Heart left ventricle (tissue), 16 donors: ENCODE measurements at regions not wholly inside any gene's neighbourhood (a gene's known extent, or its start where the extent isn't known, plus 50 kb on each side); places are given as distances from the start of the nearest gene placed in this dataset.

Experiments used
- ATAC-seq, 4 donors: fragments of 200-7000 bp; cut with Tn5 transposase; one replicate each; pipeline ENCODE4 v1.9.1; 2020 to 2022; ENCODE audit warnings: moderate library complexity in 4 of 4, mild to moderate bottlenecking in 3 of 4, moderate number of reproducible peaks in 1 of 4
- DNase-seq, 5 donors: peaks; one replicate each; pipeline ENCODE4 v3.0.0-alpha.2; 2020
- H3K27ac ChIP-seq, 12 donors: fragments of 200-600 bp; sonication (generic) in 4 of 12; one replicate each; pipeline versions ENCODE4 v1.5.0 to v1.8.0; 2016 to 2022; ENCODE audit warnings: mild to moderate bottlenecking in 2 of 12
- H3K27me3 ChIP-seq, 9 donors: fragments of 200-600 bp; sonication (generic) in 2 of 9; one replicate each; pipeline versions ENCODE4 v1.5.1 to v1.8.0; 2016 to 2022; ENCODE audit warnings: mild to moderate bottlenecking in 3 of 9
- H3K36me3 ChIP-seq, 9 donors: fragments of 200-600 bp; sonication (generic) in 2 of 9; one replicate each; pipeline versions ENCODE4 v1.5.0 to v1.8.0; 2018 to 2022; ENCODE audit warnings: mild to moderate bottlenecking in 2 of 9
- H3K4me1 ChIP-seq, 12 donors: fragments of 200-600 bp; sonication (generic) in 4 of 12; one replicate each; pipeline versions ENCODE4 v1.5.0 to v1.8.0; 2016 to 2022; ENCODE audit warnings: mild to moderate bottlenecking in 3 of 12
- H3K4me3 ChIP-seq, 12 donors: fragments of 200-600 bp; sonication (generic) in 4 of 12; one replicate each; pipeline versions ENCODE4 v1.5.0 to v1.8.0; 2017 to 2022; ENCODE audit warnings: mild to moderate bottlenecking in 9 of 12, moderate library complexity in 4 of 12
- H3K9me3 ChIP-seq, 12 donors: fragments of 200-600 bp; sonication (generic) in 4 of 12; one replicate each; pipeline versions ENCODE4 v1.5.0 to v1.8.0; 2016 to 2022; ENCODE audit warnings: mild to moderate bottlenecking in 1 of 12
- CTCF ChIP-seq, 12 donors: fragments of 200-600 bp; sonication (generic) in 4 of 12; IDR thresholded peaks; one replicate each; pipeline versions ENCODE4 v1.5.0 to v1.8.0; 2018 to 2022; ENCODE audit warnings: antibody characterized with exemption in 12 of 12, mild to moderate bottlenecking in 5 of 12
- POLR2A ChIP-seq, 2 donors: fragments of 450-650 bp; IDR thresholded peaks; one replicate each; pipeline ENCODE4 v1.6.1; 2017; ENCODE audit warnings: antibody characterized with exemption in 2 of 2, mild to moderate bottlenecking in 2 of 2, moderate library complexity in 2 of 2
- whole genome bisulfite sequencing, 4 donors: extraction: QIAGEN DNeasy Blood & Tissue Kit in 2 of 4; methylation state at CpG; one replicate each; pipeline versions ENCODE4 v1.1.5 to v1.1.7; 2013 to 2018; 5-methylcytosine and 5-hydroxymethylcytosine counted together
- intact Hi-C, 10 donors: fragments of 100-400 bp; cut with DNase I; formaldehyde crosslinking; loops; one replicate each; pipeline versions ENCODE4 v1.11.1 to v1.14.2; 2022
- donor health status: ischemic (EF 13 %, LVEDD 7.1; RV severe dilation, severe dysfunction).
- donor health status: healthy with polysubstance abuse.
- donor health status: DM: no; HTN: yes; CAD: no.
- donor health status: DM: no; HTN: no; CAD: no.
- donor health status: ischemic (EF 25% LVEDD 6.9; RV normal size, moderate dysfunction).
- donor health status: ischemic (EF 25% LVEDD 5.7; RV mildly dilated, moderate dysfunction).
- donor health status: healthy.
- donor health status: DM: yes; HTN: yes; CAD: no.
- donor health status: ischemic (EF 35%, LVEDD 5.7; RV mildly dilated, moderate dysfunction).
- donor health status: nonischemic (EF 11% LVEDD 7.7; RV severe dilation, severe dysfunction).
- donor health status: DM: yes; HTN: yes; CAD: no.
- donor health status: PGD.
- donor health status: ischemic (EF 29% LVEDD 5.4; RV normal size, mild dysfunction).
- donor health status: nonischemic (EF 23%, LVEDD 6.1; RV moderate dilation, normal function).

- H3K27ac ChIP-seq: no peak overlapping the region
- no peaks in the 10 kb centered on the region for H3K27me3 ChIP-seq
- H3K36me3 ChIP-seq: no peaks in the 10 kb centered on the region
- TF ChIP-seq POLR2A (IDR thresholded peaks at IDR 0.05) (no peak), CTCF (IDR thresholded peaks at IDR 0.05) (no peak)
- no peaks in the 10 kb centered on the region for H3K4me1 ChIP-seq
- intact Hi-C loops: no loop called here
- WGBS, 4 donors: 76 to 80% (median 79%) methylated on average over 3 of the region's 3 CpGs
- no peak for DNase-seq
- no peaks in the 10 kb centered on the region for H3K9me3 ChIP-seq
- no peak overlapping the region for H3K4me3 ChIP-seq
- ATAC-seq: no peak
These were observed 420.3 kb upstream of the CHAC2 start for GRCh38 chr2:53347269-53347668.

GRCh38 chr2:53342248-53342647, 425.4 kb upstream of the CHAC2 start:
- WGBS, 4 donors: 41 to 89% (median 87%) methylated on average over 4 of the region's 4 CpGs
- TF ChIP-seq CTCF (IDR thresholded peaks at IDR 0.05) (no peak), POLR2A (IDR thresholded peaks at IDR 0.05) (no peak)
- H3K27ac ChIP-seq: no peak overlapping the region
- DNase-seq (no peak), ATAC-seq (no peak)
- H3K4me1 ChIP-seq: no peaks in the 10 kb centered on the region
- H3K9me3 ChIP-seq: no peaks in the 10 kb centered on the region
- no peaks in the 10 kb centered on the region for H3K27me3 ChIP-seq
- intact Hi-C loops: no loop called here
- H3K36me3 ChIP-seq: no peaks in the 10 kb centered on the region
- H3K4me3 ChIP-seq: no peak overlapping the region

- H3K4me1 ChIP-seq: no peaks in the 10 kb centered on the region
- no peak for TF ChIP-seq POLR2A (IDR thresholded peaks at IDR 0.05)
- no peak for TF ChIP-seq CTCF (IDR thresholded peaks at IDR 0.05)
- intact Hi-C loops: no loop called here
- H3K27me3 ChIP-seq: no peaks in the 10 kb centered on the region
- no peak for DNase-seq
- no peak overlapping the region for H3K27ac ChIP-seq
- ATAC-seq: no peak
- no peaks in the 10 kb centered on the region for H3K36me3 ChIP-seq
- H3K4me3 ChIP-seq: no peak overlapping the region
- 45 to 55% (median 52%) methylated on average over 4 of the region's 4 CpGs for WGBS, 4 donors
- no peaks in the 10 kb centered on the region for H3K9me3 ChIP-seq
These were observed 433.0 kb upstream of the CHAC2 start for GRCh38 chr2:53334610-53335009.

- ATAC-seq (no peak), DNase-seq (no peak)
- WGBS, 4 donors: 48 to 98% (median 85%) methylated on average over 2 of the region's 2 CpGs
- H3K27me3 ChIP-seq: no peaks in the 10 kb centered on the region
- no peaks in the 10 kb centered on the region for H3K9me3 ChIP-seq
- no peaks in the 10 kb centered on the region for H3K4me1 ChIP-seq
- intact Hi-C loops: no loop called here
- TF ChIP-seq CTCF (IDR thresholded peaks at IDR 0.05) (no peak), POLR2A (IDR thresholded peaks at IDR 0.05) (no peak)
- no peak overlapping the region for H3K4me3 ChIP-seq
- H3K27ac ChIP-seq: no peak overlapping the region
- H3K36me3 ChIP-seq: no peaks in the 10 kb centered on the region
These were observed 435.9 kb upstream of the CHAC2 start for GRCh38 chr2:53331667-53332066.
